GM23338 (cell line): ENCODE measurements at regions not wholly inside any gene's neighbourhood (a gene's known extent, or its start where the extent isn't known, plus 50 kb on each side); places are given as distances from the start of the nearest gene placed in this dataset.

Source experiments
- CREB1 ChIP-seq: fragments of 250-450 bp; sonication (Bioruptor Pico); IDR thresholded peaks from 2 replicates; pipeline ENCODE4 v1.5.0; 2020; ENCODE audit warnings: low read depth, mild to moderate bottlenecking, moderate library complexity
- CTCF ChIP-seq, 2 experiments: fragments of 200-600 bp in 1 of 2; sonication (generic) in 1 of 2; conservative IDR thresholded peaks; 2 replicates each; pipeline versions ENCODE4 v1.5.1 to v1.6.1; 2016 to 2017; ENCODE audit warnings: antibody characterized with exemption in 2 of 2, low read depth in 2 of 2, mild to moderate bottlenecking in 2 of 2, moderate library complexity in 1 of 2
- ETS1 ChIP-seq: IDR thresholded peaks from 2 replicates; pipeline ENCODE4 v1.6.1; 2016; ENCODE audit warnings: antibody characterized with exemption
- EZH2 ChIP-seq: fragments of 200-600 bp; sonication (generic); IDR thresholded peaks from one replicate; pipeline ENCODE4 v1.8.0; 2017; ENCODE audit warnings: antibody characterized with exemption, mild to moderate bottlenecking, low read depth; ENCODE audit not compliant: unreplicated experiment
- EZH2phosphoT487 ChIP-seq: fragments of 200-600 bp; sonication (generic); IDR thresholded peaks from one replicate; pipeline ENCODE4 v1.8.1; 2018; ENCODE audit warnings: antibody characterized with exemption; ENCODE audit not compliant: unreplicated experiment
- JUNB ChIP-seq: IDR thresholded peaks from one replicate; pipeline ENCODE4 v1.6.1; 2016; ENCODE audit warnings: antibody characterized with exemption; ENCODE audit not compliant: unreplicated experiment
- NANOG ChIP-seq: IDR thresholded peaks from 2 replicates; pipeline ENCODE4 v1.6.1; 2016; ENCODE audit warnings: antibody characterized with exemption, borderline replicate concordance
- POLR2AphosphoS5 ChIP-seq: IDR thresholded peaks from 2 replicates; pipeline ENCODE4 v1.6.1; 2016; ENCODE audit warnings: antibody characterized with exemption, low read depth
- REST ChIP-seq: IDR thresholded peaks from one replicate; pipeline ENCODE4 v1.6.1; 2018; ENCODE audit warnings: antibody characterized with exemption; ENCODE audit not compliant: unreplicated experiment
- ZNF331 ChIP-seq: fragments of 250-450 bp; sonication (Bioruptor Pico); IDR thresholded peaks from 2 replicates; pipeline ENCODE4 v1.5.0; 2020; ENCODE audit warnings: low read depth, mild to moderate bottlenecking, moderate library complexity
- ZNF462 ChIP-seq: fragments of 250-450 bp; sonication (Bioruptor Pico); IDR thresholded peaks from 2 replicates; pipeline ENCODE4 v1.5.0; 2020; ENCODE audit warnings: mild to moderate bottlenecking, moderate library complexity

GRCh38 chr1:8144323-8144722 is 118.2 kb upstream of the ERRFI1 start:
- no peak for TF ChIP-seq CTCF (conservative IDR thresholded peaks at IDR 0.05; ENCODE audit: low read depth in 2 of 2)
- no peak for TF ChIP-seq REST
- no peak for TF ChIP-seq JUNB
- no peak for TF ChIP-seq POLR2AphosphoS5
- TF ChIP-seq EZH2: no peak
- TF ChIP-seq EZH2phosphoT487: no peak
- no peak for TF ChIP-seq ZNF331 (CRISPR knock-in tag)
- TF ChIP-seq NANOG: no peak
- no peak for TF ChIP-seq CREB1
- TF ChIP-seq ETS1: no peak
- no peak for TF ChIP-seq ZNF462
